ENCODE measurements at regions not wholly inside any gene's neighbourhood (a gene's known extent, or its start where the extent isn't known, plus 50 kb on each side); places are given as distances from the start of the nearest gene placed in this dataset.

DNA sequence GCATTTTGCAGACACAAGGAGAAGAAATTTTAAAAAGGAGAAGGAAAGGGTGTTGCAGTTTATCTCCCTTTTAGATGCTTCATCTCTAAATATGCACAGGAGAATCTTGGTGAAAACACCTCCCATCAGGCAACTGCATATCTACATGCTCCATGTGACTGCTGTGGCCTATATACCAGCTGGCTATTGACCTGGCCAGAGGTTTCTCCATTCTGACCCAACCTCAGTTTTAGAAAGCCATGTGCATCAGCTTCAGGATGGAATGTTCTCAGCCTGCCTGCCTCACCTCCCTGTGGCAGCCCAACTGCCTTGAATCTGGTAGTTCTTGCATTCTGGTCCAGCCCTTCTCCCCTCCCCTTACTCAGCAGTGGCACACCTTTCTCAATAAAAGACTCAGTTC is 1958.8 kb upstream of the CELF4 start:
- DNase-seq: no peak

DNA sequence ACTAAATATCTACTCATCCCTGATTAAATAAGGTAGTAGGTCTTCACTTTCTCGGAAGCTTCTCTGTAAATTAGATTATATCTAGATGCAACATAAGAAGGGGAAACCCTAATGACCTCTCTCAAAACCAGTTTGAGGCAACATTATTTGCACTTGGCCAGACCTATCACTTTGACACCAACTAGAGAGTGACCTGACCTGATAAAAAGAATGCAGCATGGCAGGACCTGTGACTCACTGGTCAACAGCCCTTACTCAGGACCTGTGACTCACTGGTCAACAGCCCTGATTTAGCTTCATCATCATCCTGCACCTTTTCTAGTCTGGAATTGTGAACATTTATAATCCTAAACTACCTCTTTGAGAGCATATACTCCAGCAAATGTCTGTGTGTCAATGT is 1957.7 kb upstream of the CELF4 start:
- peak; percentile 12 for DNase-seq

DNA sequence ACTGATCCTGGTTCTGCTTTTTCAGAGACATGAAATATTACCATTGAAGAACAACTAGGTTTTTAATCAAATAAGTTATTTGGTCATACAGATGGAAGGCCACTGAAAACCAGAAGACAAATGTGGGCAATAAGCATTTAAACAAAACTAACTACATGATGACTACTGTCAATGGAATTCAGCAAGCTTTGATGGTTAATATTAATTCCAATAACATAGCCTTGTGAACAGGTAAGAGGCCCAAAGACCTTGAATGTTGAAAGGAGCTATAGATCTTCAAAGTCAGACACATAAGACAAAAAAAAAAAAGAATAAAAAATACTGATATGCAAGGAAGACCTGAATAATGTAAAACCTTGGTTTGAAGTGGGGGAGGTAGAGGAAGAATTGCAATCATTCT is 1955.6 kb upstream of the CELF4 start:
- no peak for DNase-seq

DNA sequence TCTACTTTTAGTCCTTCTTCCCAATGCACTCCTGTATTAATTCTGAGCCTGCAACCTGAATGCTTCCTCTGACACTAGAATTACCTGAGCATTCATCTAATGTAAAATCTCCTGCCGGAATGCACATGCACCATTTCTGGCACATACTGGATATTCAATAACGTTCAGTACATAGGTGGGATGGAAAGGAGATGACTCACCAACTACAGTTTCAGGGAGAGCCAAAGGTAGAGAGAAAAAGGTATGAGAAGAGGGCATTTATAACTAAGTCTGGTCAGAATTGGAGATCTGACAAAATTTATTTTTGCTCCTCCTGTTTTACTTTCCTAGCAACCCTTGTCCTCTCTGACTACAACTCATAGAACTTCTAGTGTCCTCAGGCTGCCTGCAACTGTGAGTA is 1954.1 kb upstream of the CELF4 start:
- no peak for DNase-seq

DNA sequence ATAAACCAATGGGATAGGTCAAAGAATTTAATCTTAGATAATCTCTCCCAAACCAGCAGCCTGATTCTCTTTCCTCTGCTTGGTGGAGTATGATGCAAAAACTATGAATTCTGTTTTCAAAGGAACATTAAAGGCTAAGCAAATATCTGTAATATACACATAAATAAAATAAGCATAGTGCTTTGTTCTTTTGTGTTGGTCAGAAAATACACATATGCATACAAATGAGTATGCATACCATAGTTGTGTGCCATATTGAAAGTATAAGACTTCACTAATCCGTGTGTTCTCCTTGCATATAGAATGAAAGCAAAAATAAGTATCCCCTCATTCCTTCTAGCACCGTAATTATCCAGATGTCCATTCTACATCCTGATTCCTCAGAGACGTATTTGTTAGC is 1949.7 kb upstream of the CELF4 start:
- DNase-seq: no peak

DNA sequence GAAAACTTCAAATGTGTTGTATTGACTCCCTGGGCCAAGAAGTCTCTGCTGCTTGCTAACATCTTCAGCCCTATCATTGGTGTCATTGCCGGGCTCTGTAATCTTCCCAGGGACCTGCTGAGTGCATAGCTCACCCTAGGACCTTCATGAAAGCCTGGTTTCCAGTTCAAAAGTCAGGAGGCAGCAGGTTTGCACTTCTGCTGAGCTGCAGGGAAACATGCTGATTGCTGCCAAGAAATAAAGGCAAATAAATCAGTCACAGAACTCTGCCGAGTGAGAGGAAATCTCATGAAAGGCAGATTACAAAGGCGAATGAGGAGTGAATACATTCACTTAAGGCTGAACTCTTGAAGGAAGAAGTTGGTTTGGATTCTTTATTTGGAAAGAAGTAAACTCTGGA is 1947.6 kb upstream of the CELF4 start:
- no peak for DNase-seq

DNA sequence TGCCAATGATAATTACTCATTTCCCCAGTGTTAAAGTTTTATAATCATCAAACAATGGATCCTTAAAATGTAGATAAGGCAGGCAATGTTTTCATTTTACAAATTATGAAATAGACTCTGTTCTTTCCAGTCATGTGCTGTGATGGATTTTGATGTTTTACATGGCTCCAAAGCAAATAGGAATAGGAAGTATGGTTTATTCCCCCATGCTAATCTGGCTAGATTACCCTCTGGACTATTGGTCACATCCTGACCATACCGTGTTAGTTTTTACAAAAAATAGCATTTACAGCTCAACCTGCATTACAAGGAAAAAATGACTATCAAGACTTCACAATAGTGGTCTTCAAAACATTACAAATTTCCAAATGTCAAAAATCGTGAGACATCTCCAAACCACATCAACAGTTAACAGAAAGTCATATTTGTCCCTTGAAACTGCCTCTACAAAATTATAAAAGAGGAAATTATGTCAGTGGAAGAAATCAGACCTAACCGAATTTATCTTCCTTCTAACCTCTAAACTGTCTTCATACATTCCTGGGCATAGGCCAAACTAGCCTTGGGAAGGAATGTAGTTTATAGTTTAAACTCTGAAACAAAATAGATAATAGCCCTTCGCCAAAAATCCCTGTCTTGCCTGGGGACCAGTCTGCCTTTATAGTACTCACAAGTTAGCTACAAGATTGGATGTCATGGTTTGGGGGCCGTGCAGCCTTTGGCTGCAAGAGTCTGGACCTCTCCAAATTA is 1941.2 kb upstream of the CELF4 start:
- DNase-seq: peak; percentile 8

DNA sequence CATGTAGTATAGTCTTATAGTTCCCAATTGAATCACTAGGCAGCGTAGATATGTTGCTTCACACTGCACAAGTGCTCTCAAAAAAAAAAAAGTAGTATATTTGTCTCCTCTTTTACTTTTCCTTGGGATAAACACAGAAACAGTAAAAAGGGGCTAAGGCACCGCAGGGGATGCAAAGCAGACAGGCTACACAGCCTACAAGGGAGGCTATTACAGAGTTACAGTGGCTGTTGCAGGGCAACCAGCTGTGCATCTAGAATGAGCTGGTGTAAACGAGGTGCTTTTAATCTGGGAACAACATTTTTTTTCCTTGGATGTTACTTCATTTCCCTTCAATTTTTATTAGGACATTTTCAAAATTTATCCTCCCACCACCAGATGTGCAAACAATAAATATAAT is 1934.7 kb upstream of the CELF4 start:
- DNase-seq: no peak

DNA sequence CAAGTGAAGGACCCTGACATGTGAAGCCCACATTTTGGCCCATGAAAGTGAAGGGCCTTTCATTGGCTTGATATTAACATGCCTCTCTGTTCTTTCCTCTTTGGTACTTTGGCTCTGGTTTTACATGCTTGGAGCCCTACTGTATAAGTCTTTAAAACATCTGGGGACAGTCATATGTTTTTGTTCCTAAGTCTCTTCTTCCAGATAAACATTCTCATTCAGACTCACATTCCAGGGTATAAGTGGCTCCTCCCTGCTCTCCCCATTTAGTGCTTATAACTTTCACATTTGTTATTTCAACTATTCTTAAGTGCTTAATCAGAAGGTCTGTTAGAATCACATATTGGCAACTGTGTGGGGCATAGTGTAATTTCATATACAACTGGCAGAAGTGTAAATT is 1932.2 kb upstream of the CELF4 start:
- no peak for DNase-seq

DNA sequence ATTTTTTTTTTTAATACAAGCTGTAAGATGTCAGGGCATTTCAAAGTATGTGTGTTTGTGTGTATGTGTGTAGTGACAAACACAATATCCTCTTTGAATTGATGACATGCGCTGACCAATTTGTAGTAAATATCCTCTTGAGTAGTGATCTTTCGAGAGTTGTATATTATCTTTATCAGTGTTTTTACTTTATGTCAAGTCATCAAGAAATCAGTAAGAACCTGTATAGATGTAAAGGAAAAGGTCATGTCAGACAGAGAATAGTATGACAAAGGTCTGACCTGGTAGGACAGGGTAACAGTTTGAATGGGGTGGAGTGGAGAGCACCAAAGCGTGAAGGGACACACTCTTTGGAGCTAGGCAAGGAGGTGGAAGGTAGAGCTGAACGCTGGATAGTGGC is 1931.4 kb upstream of the CELF4 start:
- DNase-seq: no peak

DNA sequence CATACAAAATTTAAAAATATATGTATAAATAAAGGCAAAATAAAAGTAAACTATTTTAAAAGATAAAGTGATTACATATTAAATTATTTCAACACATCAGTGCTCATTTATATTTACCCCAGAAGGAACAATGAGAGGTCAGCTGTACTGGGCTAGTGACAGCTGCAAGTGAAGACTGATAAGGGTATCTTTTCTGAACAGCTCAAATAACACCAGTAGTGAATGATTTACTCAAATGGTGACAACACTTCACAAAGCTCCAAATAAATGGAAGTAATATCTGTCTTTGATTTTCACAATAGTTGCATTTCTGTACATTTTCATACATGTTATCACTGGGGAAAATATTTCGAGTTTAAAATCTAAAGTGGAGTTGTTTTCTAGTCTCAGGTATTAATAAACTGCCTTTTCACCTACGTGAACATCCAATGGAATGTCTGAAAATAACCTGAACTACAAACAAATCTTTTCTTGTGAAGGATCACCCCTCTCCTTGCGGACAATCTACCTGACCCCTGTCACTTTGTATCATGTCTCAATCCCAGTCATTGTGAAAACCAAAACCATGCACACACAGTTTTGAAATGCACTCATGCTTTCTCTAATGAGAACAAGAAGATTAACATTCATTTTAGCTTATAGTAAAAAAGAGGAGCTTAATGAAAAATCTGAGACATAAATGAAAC is 1928.8 kb upstream of the CELF4 start:
- DNase-seq: no peak

DNA sequence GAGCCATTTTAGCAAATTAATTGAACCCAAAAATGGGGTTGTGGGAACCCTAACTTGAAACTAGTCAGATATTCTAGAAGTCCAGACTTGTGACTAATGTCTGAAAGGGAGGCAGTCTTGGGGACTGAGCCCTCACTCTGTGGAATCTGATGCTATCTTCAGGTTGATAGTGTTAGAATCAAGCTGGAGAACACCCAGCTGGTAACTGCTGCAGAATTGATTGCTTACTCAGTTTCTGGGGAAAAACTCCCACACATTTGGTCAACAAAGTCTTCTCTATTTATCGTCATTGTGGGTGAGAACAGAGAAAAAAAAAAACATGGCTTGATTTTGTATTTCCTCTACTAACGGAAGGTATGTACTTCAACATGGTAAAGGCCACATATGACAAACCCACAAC is 1925.8 kb upstream of the CELF4 start:
- no peak for DNase-seq

DNA sequence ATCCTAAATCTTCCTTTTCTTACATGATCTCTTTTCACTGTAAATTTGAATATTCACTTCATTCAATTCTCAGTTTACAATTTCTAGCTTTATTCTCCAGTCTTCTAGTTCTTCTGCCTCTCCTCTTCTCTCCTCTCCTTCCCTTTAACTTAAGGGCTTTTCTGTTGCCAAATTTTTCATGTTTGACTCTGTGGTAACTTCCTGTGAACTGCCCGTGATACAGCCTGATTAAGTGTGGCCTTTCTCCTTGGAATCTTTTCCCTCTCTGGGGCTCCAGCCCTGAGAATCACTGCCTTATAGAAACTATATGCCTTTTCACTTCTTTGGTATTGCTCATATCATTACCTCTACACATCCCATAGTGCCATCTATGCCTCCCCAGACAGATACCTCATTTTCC is 1923.8 kb upstream of the CELF4 start:
- DNase-seq: peak; percentile 6

DNA sequence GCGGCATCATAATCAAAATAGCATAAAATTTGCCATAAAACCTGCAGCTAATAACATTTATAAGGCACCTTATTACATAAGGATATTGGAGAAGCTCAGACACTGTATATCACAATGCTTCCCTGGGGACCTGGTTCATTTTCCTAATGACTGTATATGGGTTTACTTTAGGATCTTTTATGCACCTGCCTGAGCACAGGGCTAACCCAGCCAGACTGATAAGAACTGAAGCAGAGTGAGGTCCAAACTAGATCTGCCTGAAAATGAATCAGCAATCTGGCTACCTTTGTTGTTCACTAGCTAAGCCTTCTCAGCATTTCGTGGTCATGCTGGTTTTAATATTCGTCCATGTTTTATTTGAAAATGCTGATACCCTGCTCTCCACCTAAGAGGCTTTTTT is 1922.3 kb upstream of the CELF4 start:
- no peak for DNase-seq

DNA sequence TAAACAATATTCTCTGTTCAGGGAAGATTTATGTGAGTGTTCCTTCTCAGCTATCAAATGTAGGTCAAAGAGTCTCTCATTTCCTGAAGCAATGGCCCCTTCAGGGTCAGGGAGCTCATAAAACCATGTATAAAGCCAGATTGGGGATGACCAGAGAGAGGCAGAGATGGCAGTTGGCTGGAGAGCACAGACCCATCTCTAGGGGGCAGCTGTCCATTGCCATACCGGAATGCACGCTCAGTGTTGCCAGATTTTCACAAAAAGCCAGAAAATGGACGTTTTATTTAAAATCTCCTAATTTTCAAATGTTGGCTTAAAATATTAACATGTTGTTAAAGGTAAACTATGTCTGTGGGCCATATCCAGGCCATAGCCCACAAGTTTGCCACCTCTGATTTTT is 1920.7 kb upstream of the CELF4 start:
- no peak for DNase-seq

DNA sequence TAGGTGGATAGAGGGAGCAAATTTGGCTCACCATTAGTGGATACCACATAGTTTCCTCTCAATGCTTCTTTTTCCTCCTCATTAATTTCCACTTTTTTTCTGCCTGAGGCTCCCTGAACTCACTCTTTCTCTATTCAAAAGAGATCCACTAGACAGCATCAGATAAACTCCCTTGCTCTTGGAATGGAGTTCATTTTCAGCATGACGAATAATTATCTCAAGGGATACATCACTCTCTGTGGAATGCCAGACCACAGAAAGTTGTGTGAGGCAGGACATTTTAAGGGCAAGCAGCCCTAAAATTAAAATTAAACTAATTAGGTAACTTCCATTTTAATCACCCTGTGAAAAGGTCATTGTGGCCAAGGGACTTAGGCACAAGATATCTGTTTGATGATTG is 1920.1 kb upstream of the CELF4 start:
- DNase-seq: no peak

DNA sequence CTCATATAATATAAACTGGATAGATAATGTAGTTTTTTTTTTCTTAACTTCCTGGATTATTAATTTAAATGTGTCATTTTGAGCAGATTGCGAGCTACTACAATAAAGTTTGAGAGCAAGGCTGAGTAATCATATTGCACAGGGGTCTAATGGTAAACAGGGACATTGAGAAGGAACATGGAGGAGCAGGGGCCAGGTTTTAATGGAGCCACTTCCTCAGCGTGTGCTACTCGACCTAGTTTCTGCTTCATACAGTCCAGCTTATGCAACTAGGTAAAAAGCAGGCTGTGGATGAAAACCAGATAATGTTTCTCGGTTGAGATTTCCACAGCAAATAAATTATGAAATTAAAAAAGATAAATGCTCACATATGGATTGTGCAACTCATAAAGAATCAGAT is 1915.7 kb upstream of the CELF4 start:
- DNase-seq: no peak

DNA sequence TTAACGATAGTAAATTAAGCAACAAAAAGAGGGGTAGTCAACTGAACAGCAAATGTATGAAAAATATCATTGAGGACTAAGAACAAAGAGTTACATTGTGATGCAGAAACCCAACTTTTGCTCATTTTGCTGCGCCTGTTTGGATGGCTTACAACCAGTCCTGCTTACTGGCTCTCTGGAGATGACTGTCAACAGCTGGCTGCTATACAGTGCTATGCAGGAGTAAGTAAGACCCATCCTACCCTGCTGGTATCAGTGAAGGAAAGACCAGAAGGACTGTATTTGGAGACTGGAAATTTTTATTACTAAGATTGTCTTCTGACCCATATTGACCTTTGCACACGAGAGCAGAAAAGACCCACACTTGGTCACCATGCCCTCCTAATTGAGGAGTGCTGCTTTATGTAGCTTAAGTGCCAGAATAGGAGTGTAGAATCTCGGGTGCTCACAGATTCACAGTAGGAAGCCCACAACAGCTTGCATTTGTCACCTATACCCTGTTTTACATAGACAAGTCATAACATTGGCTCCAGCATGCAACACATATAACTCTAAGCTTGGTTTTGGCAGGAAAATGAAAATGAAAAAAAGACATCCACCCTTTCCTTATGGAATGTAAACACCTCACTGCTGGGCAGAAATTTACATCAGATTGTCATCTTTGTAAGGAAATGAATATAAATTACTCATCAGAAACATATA is 1915.0 kb upstream of the CELF4 start:
- DNase-seq: peak; percentile 32

DNA sequence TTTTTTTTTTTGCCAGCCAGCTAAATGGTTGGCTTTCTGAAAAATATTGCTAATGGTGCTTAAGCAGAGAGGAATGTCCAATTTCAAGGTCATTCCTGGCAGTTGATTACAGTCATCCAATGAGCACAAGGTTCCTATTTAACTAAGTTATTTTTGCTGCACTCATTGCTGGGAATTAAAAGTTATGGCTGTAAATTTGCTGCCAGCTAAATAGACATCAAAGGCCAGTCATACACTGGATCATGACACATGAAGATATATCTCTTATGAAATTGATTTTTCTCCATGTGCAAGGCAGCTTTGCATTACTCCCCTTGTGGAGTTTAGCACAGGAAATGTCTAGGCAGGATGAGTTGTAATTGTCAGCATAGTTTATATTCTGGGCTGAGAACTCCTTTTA is 1898.4 kb upstream of the CELF4 start:
- peak; percentile 31 for DNase-seq

DNA sequence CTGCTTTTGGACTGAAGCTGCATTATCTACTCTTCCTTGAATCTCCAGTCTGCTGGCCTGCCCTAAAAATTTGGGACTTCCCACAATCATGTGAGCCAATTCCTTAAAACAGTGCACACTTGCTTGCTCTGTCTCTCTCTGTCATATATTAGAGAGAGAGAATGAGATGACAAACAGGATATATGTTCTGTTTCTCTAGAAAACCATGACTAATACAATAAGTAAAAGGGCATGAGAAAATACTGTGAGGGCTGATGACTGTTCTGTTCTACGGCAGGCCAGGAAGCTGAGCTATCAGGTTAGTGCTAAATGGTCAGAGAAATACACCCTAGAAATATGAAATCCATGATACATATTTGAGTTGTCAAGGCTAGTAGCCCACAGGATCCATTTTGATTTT is 1896.8 kb upstream of the CELF4 start:
- DNase-seq: peak; percentile 28

DNA sequence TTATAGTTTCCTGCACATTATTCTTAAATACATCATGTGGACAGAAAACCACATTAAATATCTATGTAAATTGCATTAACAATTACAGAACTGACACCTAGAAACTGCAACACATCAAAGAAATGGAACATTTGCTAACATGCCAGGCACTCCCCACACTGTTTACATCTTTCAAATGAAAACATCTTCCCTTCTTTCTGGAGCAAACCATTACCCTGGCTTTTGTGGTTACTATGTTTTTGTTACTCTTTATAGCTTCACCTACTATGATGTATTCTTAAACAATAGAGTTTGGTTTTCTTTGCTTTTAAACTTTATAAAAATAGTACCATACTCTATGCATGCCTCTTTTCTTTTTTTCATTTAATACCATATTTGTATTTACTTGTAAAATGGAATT is 1894.5 kb upstream of the CELF4 start:
- no peak for DNase-seq

DNA sequence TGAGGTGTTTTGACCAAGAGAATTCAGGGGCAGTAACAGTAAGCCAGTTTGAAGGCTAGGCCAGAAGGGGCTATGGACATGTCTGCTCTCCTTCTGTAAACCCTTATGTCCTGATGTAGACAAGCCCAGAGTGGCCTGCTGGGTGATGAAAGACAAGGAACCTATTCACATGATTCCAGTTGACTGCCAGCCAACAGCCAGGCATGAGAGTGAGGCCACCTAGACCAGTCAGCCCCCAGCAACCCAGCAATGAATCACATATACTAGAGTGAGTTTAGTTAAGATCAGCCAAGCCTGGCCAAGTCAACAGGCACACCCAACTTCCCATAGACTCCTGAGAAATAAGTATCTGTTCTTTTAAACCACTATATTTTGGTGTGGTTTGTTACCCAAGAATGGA is 1889.7 kb upstream of the CELF4 start:
- peak; percentile 48 for DNase-seq

DNA sequence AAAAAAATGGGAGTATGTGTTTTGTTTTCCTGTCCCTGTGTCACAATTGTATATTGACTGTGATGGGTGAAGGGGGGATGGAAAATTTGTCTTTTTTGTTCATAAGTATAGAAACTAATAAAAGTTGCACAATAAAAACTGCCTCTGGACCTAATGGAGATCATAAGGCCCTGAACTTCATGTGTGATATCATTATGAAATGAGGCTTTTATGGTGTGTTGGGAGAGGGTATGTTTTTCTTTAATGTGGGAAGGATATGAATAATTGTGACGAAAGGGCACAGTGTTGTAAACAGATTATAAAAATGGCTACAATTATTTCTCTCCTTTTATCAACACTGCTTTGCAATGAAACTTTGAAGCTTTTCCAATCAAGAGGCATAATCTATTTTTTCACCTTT is 1889.3 kb upstream of the CELF4 start:
- DNase-seq: no peak

DNA sequence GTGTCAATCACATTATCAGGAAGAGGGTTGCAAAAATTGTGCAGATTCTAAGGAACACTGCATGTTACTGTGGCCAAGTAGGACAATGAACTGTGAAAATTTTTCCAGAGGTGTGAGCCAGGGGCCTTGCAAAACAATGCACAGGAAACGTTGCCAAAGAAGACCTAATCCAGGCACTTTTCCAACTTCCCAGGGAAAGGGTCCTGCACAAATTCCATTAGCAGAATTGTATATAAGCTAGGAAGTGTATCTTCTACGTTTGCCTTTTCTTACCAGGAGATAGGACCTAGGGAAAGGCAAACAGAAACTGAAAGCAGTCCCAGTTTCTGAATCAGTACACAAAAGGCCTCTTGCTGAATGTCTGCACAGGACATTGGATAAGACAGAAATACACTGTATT is 1888.3 kb upstream of the CELF4 start:
- peak; percentile 44 for DNase-seq

All from fibroblast of upper back skin (primary cell).